HCT116 (cell line): ENCODE measurements at regions not wholly inside any gene's neighbourhood (a gene's known extent, or its start where the extent isn't known, plus 50 kb on each side); places are given as distances from the start of the nearest gene placed in this dataset.

Experiments
- EGR1 ChIP-seq: IDR thresholded peaks from 2 replicates; pipeline ENCODE4 v1.6.1; 2012; ENCODE audit warnings: low read depth
- ELF1 ChIP-seq: IDR thresholded peaks from 2 replicates; pipeline ENCODE4 v1.6.1; 2012; ENCODE audit warnings: low read depth, borderline replicate concordance
- EZH2 ChIP-seq: fragments of 200-600 bp; sonication (generic); IDR thresholded peaks from 2 replicates; pipeline ENCODE4 v1.6.1; 2017; ENCODE audit warnings: antibody characterized with exemption, mixed run types
- POLR2AphosphoS5 ChIP-seq: IDR thresholded peaks from 2 replicates; pipeline ENCODE4 v1.6.1; 2011; ENCODE audit warnings: mild to moderate bottlenecking, low read depth, low read length, moderate library complexity
- RAD21 ChIP-seq: IDR thresholded peaks from 2 replicates; pipeline ENCODE4 v1.6.1; 2012; ENCODE audit warnings: low read depth, mild to moderate bottlenecking

GRCh38 chr1:112054510-112054909 is 65.0 kb upstream of the KCND3 start:
- TF ChIP-seq RAD21, result no peak
- no peak for TF ChIP-seq ELF1
- no peak for TF ChIP-seq POLR2AphosphoS5
- no peak for TF ChIP-seq EGR1
- TF ChIP-seq EZH2, result no peak
